ENCODE measurements at regions not wholly inside any gene's neighbourhood (a gene's known extent, or its start where the extent isn't known, plus 50 kb on each side); places are given as distances from the start of the nearest gene placed in this dataset.

DNA sequence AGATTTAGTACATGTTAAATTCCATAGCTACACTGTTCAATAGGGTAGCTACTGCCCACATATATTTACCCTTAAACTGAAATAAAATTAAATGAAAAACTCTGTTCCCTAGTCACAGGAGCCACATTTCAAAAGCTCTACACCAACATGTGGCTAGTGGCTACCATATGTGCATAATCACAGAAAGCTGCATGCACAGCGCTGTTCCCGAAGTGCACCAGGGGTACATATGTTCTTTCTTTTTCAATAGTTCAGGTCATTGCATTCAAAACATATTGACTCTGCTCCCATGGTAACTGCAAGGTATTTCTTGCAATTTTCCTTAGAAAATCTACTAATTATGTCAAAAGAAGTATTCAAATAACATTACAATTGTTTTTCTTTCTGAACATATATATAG is 591.2 kb downstream of the PDHA2 start:
- TF ChIP-seq, protein P1, sequence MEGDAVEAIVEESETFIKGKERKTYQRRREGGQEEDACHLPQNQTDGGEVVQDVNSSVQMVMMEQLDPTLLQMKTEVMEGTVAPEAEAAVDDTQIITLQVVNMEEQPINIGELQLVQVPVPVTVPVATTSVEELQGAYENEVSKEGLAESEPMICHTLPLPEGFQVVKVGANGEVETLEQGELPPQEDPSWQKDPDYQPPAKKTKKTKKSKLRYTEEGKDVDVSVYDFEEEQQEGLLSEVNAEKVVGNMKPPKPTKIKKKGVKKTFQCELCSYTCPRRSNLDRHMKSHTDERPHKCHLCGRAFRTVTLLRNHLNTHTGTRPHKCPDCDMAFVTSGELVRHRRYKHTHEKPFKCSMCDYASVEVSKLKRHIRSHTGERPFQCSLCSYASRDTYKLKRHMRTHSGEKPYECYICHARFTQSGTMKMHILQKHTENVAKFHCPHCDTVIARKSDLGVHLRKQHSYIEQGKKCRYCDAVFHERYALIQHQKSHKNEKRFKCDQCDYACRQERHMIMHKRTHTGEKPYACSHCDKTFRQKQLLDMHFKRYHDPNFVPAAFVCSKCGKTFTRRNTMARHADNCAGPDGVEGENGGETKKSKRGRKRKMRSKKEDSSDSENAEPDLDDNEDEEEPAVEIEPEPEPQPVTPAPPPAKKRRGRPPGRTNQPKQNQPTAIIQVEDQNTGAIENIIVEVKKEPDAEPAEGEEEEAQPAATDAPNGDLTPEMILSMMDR (IDR thresholded peaks at IDR 0.05) = no peak
- no peak for TF ChIP-seq EZH2 (IDR thresholded peaks at IDR 0.05; ENCODE audit: borderline replicate concordance, insufficient read depth, low read depth, low read length, poor library complexity, severe bottlenecking)
